H1 (cell line): ENCODE measurements at regions not wholly inside any gene's neighbourhood (a gene's known extent, or its start where the extent isn't known, plus 50 kb on each side); places are given as distances from the start of the nearest gene placed in this dataset.

ENCODE experiments used
- CTCF ChIA-PET: fragments of 300-600 bp; sonication (Branson Sonifier 250); formaldehyde crosslinking; loops from one replicate; lab custom pipeline; 2021; ENCODE audit not compliant: partially characterized antibody; lab: Charles Lee
- POLR2A ChIA-PET: fragments of 300-600 bp; sonication (Branson Sonifier 250); formaldehyde crosslinking; loops from one replicate; lab custom pipeline; 2021; ENCODE audit warnings: inconsistent platforms; ENCODE audit not compliant: partially characterized antibody; lab: Charles Lee
- DNase-seq, 2 experiments: peaks; one replicate each; pipeline versions ENCODE4 v3.0.0 to v3.0.0-alpha.2; 2010 to 2022; ENCODE audit warnings: low spot score in 2 of 2, low read depth in 1 of 2, mixed read lengths in 1 of 2
- FAIRE-seq: peaks from 2 replicates; lab custom pipeline; 2011; peaks lifted over from hg19 to GRCh38; lab: Jason Lieb, UNC
- H2AFZ ChIP-seq: 2 replicates; pipeline ENCODE4 v1.8.1; 2012; ENCODE audit warnings: low read length, inconsistent platforms
- H2AK5ac ChIP-seq: 2 replicates; pipeline ENCODE4 v1.6.1; 2013; ENCODE audit warnings: low read depth, low read length
- H2BK120ac ChIP-seq: replicated peaks from 2 replicates; pipeline ENCODE3; 2013; ENCODE audit warnings: low read depth, low read length, inconsistent platforms
- H2BK12ac ChIP-seq: 2 replicates; pipeline ENCODE4 v1.6.1; 2013; ENCODE audit warnings: low read depth, low read length
- H2BK15ac ChIP-seq: 2 replicates; pipeline ENCODE4 v1.6.1; 2013; ENCODE audit warnings: low read length
- H2BK20ac ChIP-seq: 2 replicates; pipeline ENCODE4 v1.6.1; 2013; ENCODE audit warnings: low read length
- H2BK5ac ChIP-seq: 2 replicates; pipeline ENCODE4 v1.6.1; 2013; ENCODE audit warnings: low read depth, low read length
- H3K14ac ChIP-seq: 2 replicates; pipeline ENCODE4 v1.6.1; 2013; ENCODE audit warnings: inconsistent platforms; ENCODE audit not compliant: insufficient read length
- H3K18ac ChIP-seq: 2 replicates; pipeline ENCODE4 v1.6.1; 2013; ENCODE audit warnings: low read length; ENCODE audit errors: extremely low read depth
- H3K23ac ChIP-seq: 2 replicates; pipeline ENCODE4 v1.6.1; 2013; ENCODE audit warnings: inconsistent platforms; ENCODE audit not compliant: insufficient read length
- H3K23me2 ChIP-seq: 2 replicates; pipeline ENCODE4 v1.6.1; 2013; ENCODE audit warnings: low read depth, low read length
- H3K27ac ChIP-seq: 2 replicates; pipeline ENCODE4 v1.6.1; 2011; ENCODE audit warnings: low read depth, low read length, inconsistent platforms
- H3K27me3 ChIP-seq, 4 experiments: replicated peaks in 1 of 4; 1 replicate in 1 of 4; 2 replicates in 3 of 4; pipeline versions ENCODE4 v1.6.1 to v1.8.1; 2011 to 2013; ENCODE audit warnings: low read length in 3 of 4, mild to moderate bottlenecking in 3 of 4, inconsistent platforms in 2 of 4, mixed read lengths in 2 of 4, moderate library complexity in 1 of 4; ENCODE audit not compliant: control insufficient read depth in 3 of 4, insufficient read depth in 3 of 4; ENCODE audit errors: extremely low read depth in 1 of 4
- H3K36me3 ChIP-seq, 4 experiments: 2 replicates each; pipeline versions ENCODE4 v1.6.1 to v1.8.1; 2011 to 2013; ENCODE audit warnings: mild to moderate bottlenecking in 4 of 4, low read length in 3 of 4, moderate library complexity in 2 of 4, control low read depth in 1 of 4, inconsistent platforms in 1 of 4; ENCODE audit not compliant: insufficient read depth in 4 of 4, control insufficient read depth in 2 of 4
- H3K4ac ChIP-seq: replicated peaks from 2 replicates; pipeline ENCODE3; 2013; ENCODE audit warnings: low read length, low read depth, mixed read lengths, inconsistent platforms; ENCODE audit not compliant: insufficient read length
- H3K4me1 ChIP-seq, 4 experiments: replicated peaks in 1 of 4; 1 replicate in 1 of 4; 2 replicates in 3 of 4; pipeline versions ENCODE4 v1.6.1 to v1.8.1; 2011 to 2013; ENCODE audit warnings: low read length in 3 of 4, inconsistent platforms in 2 of 4, mixed read lengths in 1 of 4; ENCODE audit not compliant: insufficient read depth in 4 of 4, control insufficient read depth in 3 of 4
- H3K4me2 ChIP-seq, 2 experiments: 2 replicates each; pipeline versions ENCODE4 v1.6.1 to v1.8.1; 2011 to 2013; ENCODE audit warnings: low read depth in 2 of 2, low read length in 2 of 2, control low read depth in 1 of 2, inconsistent platforms in 1 of 2, mild to moderate bottlenecking in 1 of 2; ENCODE audit not compliant: insufficient read depth in 1 of 2
- H3K4me3 ChIP-seq, 4 experiments: fragments of 200-600, 300-600 bp in 1 of 4; sonication (generic), shearing (Covaris generic), sonication (Bioruptor Twin) in 1 of 4; 2 replicates each; pipeline versions ENCODE4 v1.5.1 to v1.8.1; 2011 to 2016; ENCODE audit warnings: low read length in 4 of 4, low read depth in 3 of 4, control low read depth in 2 of 4, inconsistent platforms in 2 of 4, mild to moderate bottlenecking in 2 of 4, mixed read lengths in 1 of 4, moderate library complexity in 1 of 4; ENCODE audit not compliant: insufficient read depth in 2 of 4; ENCODE audit errors: extremely low read depth in 1 of 4
- H3K56ac ChIP-seq: replicated peaks from 2 replicates; pipeline ENCODE3; 2013; ENCODE audit warnings: low read depth, mild to moderate bottlenecking, mixed read lengths, low read length, inconsistent platforms; ENCODE audit not compliant: insufficient read length
- H3K79me1 ChIP-seq: 2 replicates; pipeline ENCODE4 v1.6.1; 2013; ENCODE audit warnings: low read depth, low read length, control low read depth
- H3K79me2 ChIP-seq, 2 experiments: 2 replicates each; pipeline versions ENCODE4 v1.6.1 to v1.8.1; 2012 to 2013; ENCODE audit warnings: low read length in 2 of 2, mild to moderate bottlenecking in 2 of 2, inconsistent platforms in 1 of 2; ENCODE audit not compliant: insufficient read depth in 2 of 2, control insufficient read depth in 1 of 2
- H3K9ac ChIP-seq, 4 experiments: replicated peaks in 1 of 4; 1 replicate in 1 of 4; 2 replicates in 3 of 4; pipeline versions ENCODE4 v1.6.1 to v1.8.1; 2011 to 2013; ENCODE audit warnings: low read depth in 3 of 4, low read length in 3 of 4, control low read depth in 2 of 4, mild to moderate bottlenecking in 2 of 4, moderate library complexity in 2 of 4, inconsistent platforms in 1 of 4; ENCODE audit errors: extremely low read depth in 1 of 4
- H3K9me3 ChIP-seq, 2 experiments: 2 replicates each; pipeline versions ENCODE4 v1.6.1 to v1.8.1; 2012 to 2013; ENCODE audit warnings: mild to moderate bottlenecking in 2 of 2, moderate library complexity in 2 of 2, control low read depth in 1 of 2, inconsistent platforms in 1 of 2, low read depth in 1 of 2, low read length in 1 of 2, mixed read lengths in 1 of 2; ENCODE audit not compliant: insufficient read depth in 2 of 2
- H4K20me1 ChIP-seq, 2 experiments: replicated peaks in 1 of 2; 2 replicates each; pipeline versions ENCODE3 to v1.8.1; 2011 to 2013; ENCODE audit warnings: inconsistent platforms in 2 of 2, low read length in 2 of 2, mild to moderate bottlenecking in 1 of 2; ENCODE audit not compliant: insufficient read depth in 2 of 2, control insufficient read depth in 1 of 2
- H4K5ac ChIP-seq: 2 replicates; pipeline ENCODE4 v1.6.1; 2013; ENCODE audit warnings: low read length, low read depth, mixed read lengths, inconsistent platforms; ENCODE audit not compliant: insufficient read length
- H4K8ac ChIP-seq: 2 replicates; pipeline ENCODE4 v1.8.0; 2013; ENCODE audit warnings: mild to moderate bottlenecking, moderate library complexity, low read length, inconsistent platforms; ENCODE audit not compliant: insufficient read depth; ENCODE audit errors: extremely low read depth
- H4K91ac ChIP-seq: replicated peaks from 2 replicates; pipeline ENCODE3; 2013; ENCODE audit warnings: low read length, mixed read lengths, inconsistent platforms; ENCODE audit not compliant: insufficient read length
- CBX8 ChIP-seq: fragments of 300-800, 300-1000 bp; sonication (generic); IDR thresholded peaks from 2 replicates; pipeline ENCODE4 v1.7.1; 2016; ENCODE audit warnings: low read depth, low read length, borderline replicate concordance
- RFX5 ChIP-seq: IDR thresholded peaks from 2 replicates; pipeline ENCODE4 v1.6.1; 2011; ENCODE audit warnings: low read depth, low read length, improper control_type of control experiment, borderline replicate concordance
- SRF ChIP-seq: IDR thresholded peaks from 2 replicates; pipeline ENCODE4 v1.6.1; 2011; ENCODE audit warnings: mild to moderate bottlenecking, low read depth, low read length, moderate library complexity
- SUZ12 ChIP-seq: fragments of 200-600 bp; sonication (generic); IDR thresholded peaks from 2 replicates; pipeline ENCODE4 v1.6.1; 2012; ENCODE audit warnings: mild to moderate bottlenecking, inconsistent platforms, low read length, moderate library complexity, mixed read lengths
- TAF7 ChIP-seq: optimal IDR thresholded peaks from 2 replicates; pipeline ENCODE3; 2011; ENCODE audit warnings: low read depth, mild to moderate bottlenecking, inconsistent platforms, low read length, moderate library complexity, borderline replicate concordance
- TEAD4 ChIP-seq: IDR thresholded peaks from 2 replicates; pipeline ENCODE4 v1.6.1; 2012; ENCODE audit warnings: low read depth, low read length, inconsistent platforms, mixed read lengths
- WGBS, 2 experiments: shearing (Covaris generic) in 1 of 2; methylation state at CpG; one replicate each; pipeline versions ENCODE4 v1.1.6 to v1.1.7; 2013 to 2015; ENCODE audit warnings: low lambda C conversion rate in 2 of 2, mixed read lengths in 2 of 2, inconsistent platforms in 1 of 2, low coverage in 1 of 2, missing lambda C conversion rate in 1 of 2; ENCODE audit not compliant: insufficient replicate concordance in 2 of 2, insufficient coverage in 1 of 2, insufficient read length in 1 of 2; ENCODE audit errors: extremely low coverage in 1 of 2, missing lambda C conversion rate in 1 of 2; 5-methylcytosine and 5-hydroxymethylcytosine counted together

DNA sequence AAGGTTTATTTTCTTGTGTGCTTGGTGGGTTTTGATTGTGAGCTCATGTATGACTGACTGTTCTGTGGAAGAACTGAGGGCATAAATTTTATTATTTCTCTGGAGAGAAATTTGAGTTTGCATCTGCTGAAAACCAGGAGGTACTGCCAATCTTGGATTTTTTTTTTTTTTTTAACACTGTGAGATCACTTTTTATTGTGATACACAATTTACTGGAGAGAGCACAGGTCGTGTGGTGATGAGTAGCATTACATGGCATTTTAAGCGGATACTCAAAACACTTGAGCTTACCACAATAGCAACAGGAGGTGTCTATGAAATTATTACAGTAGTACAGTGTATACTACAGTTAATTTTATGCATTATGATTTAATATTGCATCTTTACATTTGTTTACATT is 237.4 kb downstream of the MFSD1 start:
- ChIA-PET POLR2A (no interaction called here), CTCF (interaction anchor here (0.6 to 1.2 kb wide), 3 partner anchors 30 to 121 kb away, joined by 3 read pairs; partner anchors contain the start of gene IQCJ)
- no peak overlapping the region for H3K14ac ChIP-seq
- H2AK5ac ChIP-seq = no peak overlapping the region
- no peaks in the 10 kb centered on the region for H3K4me1 ChIP-seq
- no peak for DNase-seq
- H3K23me2 ChIP-seq = no peaks in the 10 kb centered on the region
- no peaks in the 10 kb centered on the region for H3K79me1 ChIP-seq
- TF ChIP-seq SUZ12 = no peak
- TF ChIP-seq TEAD4 = no peak
- TF ChIP-seq CBX8 = no peak
- no peak for TF ChIP-seq TAF7
- no peak for TF ChIP-seq RFX5
- no peak for TF ChIP-seq SRF
- H2BK15ac ChIP-seq = no peak overlapping the region
- no peak overlapping the region for H4K5ac ChIP-seq
- no peak overlapping the region for H3K4me2 ChIP-seq
- H2AFZ ChIP-seq = no peak overlapping the region
- no peak overlapping the region for H2BK20ac ChIP-seq
- no peak overlapping the region for H3K4me3 ChIP-seq
- no peak overlapping the region for H3K18ac ChIP-seq
- H3K9ac ChIP-seq = no peak overlapping the region
- H4K91ac ChIP-seq = no peak overlapping the region
- WGBS, 2 experiments = 81% methylated on average over 2 of the region's 2 CpGs; no CpG with 5 or more reads in 1 of the 2 experiments
- H3K4ac ChIP-seq = no peak overlapping the region
- no peak overlapping the region for H2BK5ac ChIP-seq
- no peaks in the 10 kb centered on the region; a peak in 1 of 8 replicates for H3K36me3 ChIP-seq
- no peaks in the 10 kb centered on the region for H4K20me1 ChIP-seq
- no peaks in the 10 kb centered on the region for H3K9me3 ChIP-seq
- H2BK120ac ChIP-seq = no peak overlapping the region
- H3K27me3 ChIP-seq = no peaks in the 10 kb centered on the region
- H2BK12ac ChIP-seq = no peak overlapping the region
- no peak overlapping the region for H3K56ac ChIP-seq
- no peak overlapping the region for H3K23ac ChIP-seq
- H3K79me2 ChIP-seq = no peaks in the 10 kb centered on the region
- H3K27ac ChIP-seq = no peak overlapping the region
- FAIRE-seq = no peak
- H4K8ac ChIP-seq = no peak overlapping the region
